Esophagus muscularis mucosa (tissue), 4 donors: ENCODE measurements at regions not wholly inside any gene's neighbourhood (a gene's known extent, or its start where the extent isn't known, plus 50 kb on each side); places are given as distances from the start of the nearest gene placed in this dataset.

Experiments used
- EP300 ChIP-seq: sonication (generic); formaldehyde crosslinking; IDR thresholded peaks from one replicate; pipeline ENCODE4 v1.6.1; 2017; ENCODE audit warnings: antibody characterized with exemption
- POLR2A ChIP-seq: fragments of 450-650 bp; IDR thresholded peaks from one replicate; pipeline ENCODE4 v1.6.1; 2017; ENCODE audit warnings: antibody characterized with exemption, moderate library complexity, mild to moderate bottlenecking, low read depth
- POLR2AphosphoS5 ChIP-seq, 2 donors: sonication (generic); formaldehyde crosslinking; IDR thresholded peaks; one replicate each; pipeline ENCODE4 v1.6.1; 2017; ENCODE audit warnings: antibody characterized with exemption in 2 of 2
- TF ChIP-seq, protein P1 (sequence below), 3 experiments: fragments of 200-600 bp in 2 of 3; fragments of 450-650 bp in 1 of 3; sonication (generic) in 2 of 3; IDR thresholded peaks; one replicate each; pipeline ENCODE4 v1.5.1; 2017 to 2019; ENCODE audit warnings: antibody characterized with exemption in 3 of 3, mild to moderate bottlenecking in 2 of 3, moderate library complexity in 1 of 3

- TF ChIP-seq, protein P1, sequence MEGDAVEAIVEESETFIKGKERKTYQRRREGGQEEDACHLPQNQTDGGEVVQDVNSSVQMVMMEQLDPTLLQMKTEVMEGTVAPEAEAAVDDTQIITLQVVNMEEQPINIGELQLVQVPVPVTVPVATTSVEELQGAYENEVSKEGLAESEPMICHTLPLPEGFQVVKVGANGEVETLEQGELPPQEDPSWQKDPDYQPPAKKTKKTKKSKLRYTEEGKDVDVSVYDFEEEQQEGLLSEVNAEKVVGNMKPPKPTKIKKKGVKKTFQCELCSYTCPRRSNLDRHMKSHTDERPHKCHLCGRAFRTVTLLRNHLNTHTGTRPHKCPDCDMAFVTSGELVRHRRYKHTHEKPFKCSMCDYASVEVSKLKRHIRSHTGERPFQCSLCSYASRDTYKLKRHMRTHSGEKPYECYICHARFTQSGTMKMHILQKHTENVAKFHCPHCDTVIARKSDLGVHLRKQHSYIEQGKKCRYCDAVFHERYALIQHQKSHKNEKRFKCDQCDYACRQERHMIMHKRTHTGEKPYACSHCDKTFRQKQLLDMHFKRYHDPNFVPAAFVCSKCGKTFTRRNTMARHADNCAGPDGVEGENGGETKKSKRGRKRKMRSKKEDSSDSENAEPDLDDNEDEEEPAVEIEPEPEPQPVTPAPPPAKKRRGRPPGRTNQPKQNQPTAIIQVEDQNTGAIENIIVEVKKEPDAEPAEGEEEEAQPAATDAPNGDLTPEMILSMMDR (IDR thresholded peaks at IDR 0.05): no peak
- TF ChIP-seq POLR2AphosphoS5 (IDR thresholded peaks at IDR 0.05): no peak
- no peak for TF ChIP-seq POLR2A
- TF ChIP-seq EP300: no peak
Measured at GRCh38 chr14:104232070-104232484, 93.7 kb downstream of the KIF26A start.
